Naive thymus-derived CD4-positive, alpha-beta T cell (primary cell): ENCODE measurements at regions not wholly inside any gene's neighbourhood (a gene's known extent, or its start where the extent isn't known, plus 50 kb on each side); places are given as distances from the start of the nearest gene placed in this dataset.

Experiments
- ATAC-seq: fragments of 150-1000 bp; cut with Tn5 transposase; 2 replicates; pipeline ENCODE4 v1.10.0; 2021; ENCODE audit warnings: mild to moderate bottlenecking, moderate library complexity
- CTCF ChIA-PET: fragments of 350-600 bp; sonication (Branson Sonifier 250); formaldehyde crosslinking; loops from one replicate; lab custom pipeline; 2021; ENCODE audit warnings: antibody characterized with exemption; lab: Charles Lee
- POLR2A ChIA-PET: fragments of 350-600 bp; sonication (Branson Sonifier 250); formaldehyde crosslinking; loops from one replicate; lab custom pipeline; 2021; ENCODE audit warnings: antibody characterized with exemption, inconsistent platforms; lab: Charles Lee
- DNase-seq, 9 donors: peaks; one replicate each; pipeline versions ENCODE4 v3.0.0 to v3.0.0-alpha.2; 2020 to 2022; ENCODE audit warnings: mixed read lengths in 1 of 9
- H3K27ac ChIP-seq: one replicate; pipeline ENCODE4 v1.7.0; 2013; ENCODE audit warnings: mild to moderate bottlenecking, low read depth, low read length, moderate library complexity
- H3K27me3 ChIP-seq, 2 donors: one replicate each; pipeline ENCODE4 v1.7.0; 2013; ENCODE audit warnings: low read length in 2 of 2, mild to moderate bottlenecking in 2 of 2, moderate library complexity in 2 of 2; ENCODE audit not compliant: control insufficient read depth in 2 of 2, insufficient read depth in 2 of 2
- H3K36me3 ChIP-seq, 3 experiments: 1 replicate in 2 of 3; 2 replicates in 1 of 3; pipeline ENCODE4 v1.7.0; 2013; ENCODE audit warnings: low read length in 3 of 3, mild to moderate bottlenecking in 3 of 3, moderate library complexity in 1 of 3; ENCODE audit not compliant: insufficient read depth in 3 of 3, control insufficient read depth in 2 of 3
- H3K4me1 ChIP-seq, 2 donors: one replicate each; pipeline ENCODE4 v1.7.0; 2013; ENCODE audit warnings: low read length in 2 of 2, mild to moderate bottlenecking in 2 of 2, moderate library complexity in 1 of 2; ENCODE audit not compliant: control insufficient read depth in 2 of 2, insufficient read depth in 2 of 2
- H3K4me3 ChIP-seq: 2 replicates; pipeline ENCODE4 v1.7.0; 2013; ENCODE audit warnings: mild to moderate bottlenecking, low read length
- H3K9me3 ChIP-seq, 3 experiments: 1 replicate in 2 of 3; 2 replicates in 1 of 3; pipeline ENCODE4 v1.7.0; 2013; ENCODE audit warnings: low read length in 3 of 3; ENCODE audit not compliant: control insufficient read depth in 2 of 3
- H3K27ac Mint-ChIP-seq, 9 donors: one replicate each; pipeline ENCODE4 v1.8.0; 2020 to 2022; ENCODE audit warnings: mixed read lengths in 9 of 9, mild to moderate bottlenecking in 8 of 9, moderate library complexity in 5 of 9, inconsistent platforms in 2 of 9
- H3K27me3 Mint-ChIP-seq, 5 donors: one replicate each; pipeline ENCODE4 v1.8.0; 2021 to 2022; ENCODE audit warnings: mixed read lengths in 5 of 5, mild to moderate bottlenecking in 1 of 5
- H3K36me3 Mint-ChIP-seq, 5 donors: one replicate each; pipeline ENCODE4 v1.8.0; 2020 to 2022; ENCODE audit warnings: mixed read lengths in 5 of 5, mild to moderate bottlenecking in 3 of 5, inconsistent platforms in 1 of 5
- H3K4me1 Mint-ChIP-seq, 7 donors: one replicate each; pipeline ENCODE4 v1.8.0; 2020 to 2022; ENCODE audit warnings: mixed read lengths in 7 of 7, mild to moderate bottlenecking in 3 of 7, inconsistent platforms in 1 of 7
- H3K4me3 Mint-ChIP-seq, 10 donors: one replicate each; pipeline ENCODE4 v1.8.0; 2020 to 2022; ENCODE audit warnings: mild to moderate bottlenecking in 10 of 10, mixed read lengths in 10 of 10, moderate library complexity in 6 of 10, inconsistent platforms in 2 of 10
- H3K9me3 Mint-ChIP-seq, 11 donors: one replicate each; pipeline ENCODE4 v1.8.0; 2020 to 2022; ENCODE audit warnings: mixed read lengths in 11 of 11, mild to moderate bottlenecking in 4 of 11, inconsistent platforms in 1 of 11, moderate library complexity in 1 of 11
- intact Hi-C, 2 donors: fragments of 100-400 bp; cut with micrococcal nuclease; formaldehyde crosslinking; loops; one replicate each; pipeline ENCODE4 v1.15.1; 2023

- intact Hi-C loops, result no loop called here
- Histone ChIP-seq H3K27ac (no peak overlapping the region), H3K9me3 (no peaks in the 10 kb centered on the region), H3K36me3 (no peaks in the 10 kb centered on the region), H3K4me1 (no peaks in the 10 kb centered on the region), H3K4me3 (no peak overlapping the region), H3K27me3 (peaks cover 0 to 7% of the 10 kb centered on the region in 2 donors)
- Mint-ChIP-seq H3K27me3 (peaks cover 60 to 71% (median 70%) of the 10 kb centered on the region in 5 donors), H3K4me1 (peaks cover 0 to 10% (median 5%) of the 10 kb centered on the region in 7 donors), H3K4me3 (peak overlapping the region in 7 of 10 donors; percentile 15 to 56 (median 40)), H3K36me3 (no peaks in the 10 kb centered on the region), H3K9me3 (peaks cover 0 to 2% (median 0%) of the 10 kb centered on the region in 11 donors), H3K27ac (no peak overlapping the region)
- no peak for DNase-seq
- CTCF ChIA-PET, result no interaction called here
- no peak for ATAC-seq
- POLR2A ChIA-PET, result no interaction called here
These were observed 219.8 kb upstream of the TOPAZ1 start for GRCh38 chr3:44021651-44022594.

- no peak for DNase-seq
- Histone ChIP-seq H3K4me1 (no peaks in the 10 kb centered on the region), H3K36me3 (no peaks in the 10 kb centered on the region), H3K27ac (no peak overlapping the region), H3K27me3 (peaks cover 0 to 7% of the 10 kb centered on the region in 2 donors), H3K9me3 (no peaks in the 10 kb centered on the region), H3K4me3 (no peak overlapping the region)
- ATAC-seq, result no peak
- ChIA-PET CTCF (no interaction called here), POLR2A (no interaction called here)
- peaks cover 0 to 2% (median 0%) of the 10 kb centered on the region in 11 donors for H3K9me3 Mint-ChIP-seq
- H3K36me3 Mint-ChIP-seq, result no peaks in the 10 kb centered on the region
- H3K27ac Mint-ChIP-seq, result no peak overlapping the region
- no peak overlapping the region for H3K4me3 Mint-ChIP-seq
- peaks cover 0 to 10% (median 5%) of the 10 kb centered on the region in 7 donors for H3K4me1 Mint-ChIP-seq
- intact Hi-C loops, result no loop called here
- peaks cover 68 to 88% (median 83%) of the 10 kb centered on the region in 5 donors for H3K27me3 Mint-ChIP-seq
These were observed 217.6 kb upstream of the TOPAZ1 start for GRCh38 chr3:44023961-44024593.

GRCh38 chr3:44026220-44026865, 215.3 kb upstream of the TOPAZ1 start:
- Mint-ChIP-seq H3K9me3 (peaks cover 0 to 2% (median 0%) of the 10 kb centered on the region in 11 donors), H3K27me3 (peaks cover 50 to 73% (median 63%) of the 10 kb centered on the region in 5 donors), H3K27ac (no peak overlapping the region), H3K36me3 (no peaks in the 10 kb centered on the region), H3K4me3 (no peak overlapping the region), H3K4me1 (peaks cover 0 to 10% (median 5%) of the 10 kb centered on the region in 7 donors)
- Histone ChIP-seq H3K9me3 (no peaks in the 10 kb centered on the region), H3K27me3 (peaks cover 0 to 4% of the 10 kb centered on the region in 2 donors), H3K4me1 (no peaks in the 10 kb centered on the region), H3K4me3 (no peak overlapping the region), H3K27ac (no peak overlapping the region), H3K36me3 (no peaks in the 10 kb centered on the region)
- intact Hi-C loops, result no loop called here
- CTCF ChIA-PET, result no interaction called here
- POLR2A ChIA-PET, result no interaction called here
- ATAC-seq (no peak), DNase-seq (no peak)

GRCh38 chr3:44029100-44029499, 212.6 kb upstream of the TOPAZ1 start:
- Histone ChIP-seq H3K4me1 (no peaks in the 10 kb centered on the region), H3K36me3 (no peaks in the 10 kb centered on the region), H3K4me3 (no peak overlapping the region), H3K27me3 (no peaks in the 10 kb centered on the region), H3K9me3 (no peaks in the 10 kb centered on the region), H3K27ac (no peak overlapping the region)
- no peaks in the 10 kb centered on the region for H3K4me1 Mint-ChIP-seq
- intact Hi-C loops, result no loop called here
- H3K9me3 Mint-ChIP-seq, result no peaks in the 10 kb centered on the region
- H3K4me3 Mint-ChIP-seq, result no peak overlapping the region
- peaks cover 31 to 57% (median 47%) of the 10 kb centered on the region in 5 donors for H3K27me3 Mint-ChIP-seq
- CTCF ChIA-PET, result no interaction called here
- no peaks in the 10 kb centered on the region for H3K36me3 Mint-ChIP-seq
- POLR2A ChIA-PET, result no interaction called here
- DNase-seq (no peak), ATAC-seq (no peak)
- no peak overlapping the region for H3K27ac Mint-ChIP-seq

- no peaks in the 10 kb centered on the region for H3K9me3 ChIP-seq
- H3K27me3 ChIP-seq, result no peaks in the 10 kb centered on the region
- no peak overlapping the region for H3K4me3 Mint-ChIP-seq
- DNase-seq (no peak), ATAC-seq (no peak)
- ChIA-PET CTCF (no interaction called here), POLR2A (no interaction called here)
- no peaks in the 10 kb centered on the region for H3K36me3 ChIP-seq
- no peaks in the 10 kb centered on the region for H3K9me3 Mint-ChIP-seq
- H3K4me3 ChIP-seq, result no peak overlapping the region
- H3K27ac Mint-ChIP-seq, result no peak overlapping the region
- H3K36me3 Mint-ChIP-seq, result no peaks in the 10 kb centered on the region
- H3K27me3 Mint-ChIP-seq, result peaks cover 23 to 46% (median 36%) of the 10 kb centered on the region in 5 donors
- intact Hi-C loops, result no loop called here
- no peaks in the 10 kb centered on the region for H3K4me1 ChIP-seq
- H3K27ac ChIP-seq, result no peak overlapping the region
- H3K4me1 Mint-ChIP-seq, result no peaks in the 10 kb centered on the region
These were observed 211.4 kb upstream of the TOPAZ1 start for GRCh38 chr3:44030285-44030684.

GRCh38 chr3:44030687-44031305, 210.9 kb upstream of the TOPAZ1 start:
- H3K9me3 ChIP-seq, result no peaks in the 10 kb centered on the region
- no peak overlapping the region for H3K27ac Mint-ChIP-seq
- no peaks in the 10 kb centered on the region for H3K9me3 Mint-ChIP-seq
- ATAC-seq (no peak), DNase-seq (no peak)
- H3K4me3 Mint-ChIP-seq, result no peak overlapping the region
- peaks cover 22 to 41% (median 34%) of the 10 kb centered on the region in 5 donors for H3K27me3 Mint-ChIP-seq
- no peaks in the 10 kb centered on the region for H3K27me3 ChIP-seq
- H3K27ac ChIP-seq, result no peak overlapping the region
- H3K4me1 ChIP-seq, result no peaks in the 10 kb centered on the region
- H3K4me3 ChIP-seq, result no peak overlapping the region
- H3K36me3 ChIP-seq, result no peaks in the 10 kb centered on the region
- no peaks in the 10 kb centered on the region for H3K4me1 Mint-ChIP-seq
- ChIA-PET POLR2A (no interaction called here), CTCF (no interaction called here)
- intact Hi-C loops, result no loop called here
- H3K36me3 Mint-ChIP-seq, result no peaks in the 10 kb centered on the region
